ENCODE measurements at regions not wholly inside any gene's neighbourhood (a gene's known extent, or its start where the extent isn't known, plus 50 kb on each side); places are given as distances from the start of the nearest gene placed in this dataset.

GRCh38 chr19:31511098-31511497 is 161.9 kb upstream of the TSHZ3 start:
- TF ChIP-seq CTCF (IDR thresholded peaks at IDR 0.05) = no peak
- no peak for TF ChIP-seq POLR2AphosphoS5 (IDR thresholded peaks at IDR 0.05)
- TF ChIP-seq POLR2A (IDR thresholded peaks at IDR 0.05) = no peak
